OCI-LY3 (cell line): ENCODE measurements at regions not wholly inside any gene's neighbourhood (a gene's known extent, or its start where the extent isn't known, plus 50 kb on each side); places are given as distances from the start of the nearest gene placed in this dataset.

Experiments
- CTCF ChIP-seq: fragments of 200-600, 300-600 bp; sonication (generic); IDR thresholded peaks from 2 replicates; pipeline ENCODE4 v1.5.1; 2014; ENCODE audit warnings: antibody characterized with exemption, low read length, low read depth
- EZH2phosphoT487 ChIP-seq: fragments of 200-600 bp; shearing (Covaris generic); IDR thresholded peaks from 2 replicates; pipeline ENCODE4 v1.6.1; 2018; ENCODE audit warnings: antibody characterized with exemption, mixed run types, low read depth

- TF ChIP-seq CTCF, result no peak
- no peak for TF ChIP-seq EZH2phosphoT487
These were observed 106.4 kb upstream of the GSC start for GRCh38 chr14:94876306-94876705.
